ENCODE measurements at regions not wholly inside any gene's neighbourhood (a gene's known extent, or its start where the extent isn't known, plus 50 kb on each side); places are given as distances from the start of the nearest gene placed in this dataset.

- DNase-seq (ENCODE audit: low spot score in 2 of 2), result peak in 1 of 2 donors; percentile 15
- no peak overlapping the region for H3K4me3 ChIP-seq (ENCODE audit: low read depth, poor library complexity, severe bottlenecking)
- TF ChIP-seq POLR2A (IDR thresholded peaks at IDR 0.05) (no peak), CTCF (IDR thresholded peaks at IDR 0.05) (no peak)
- intact Hi-C loops (cut with DNase I; ENCODE audit: low total_unique reads), result no loop called here
- WGBS, 2 donors, result 80 to 100% methylated on average over 1 of the region's 1 CpG
Observed at GRCh38 chr1:22297999-22298398, 153.7 kb upstream of the ZBTB40 start.

GRCh38 chr1:22303816-22304215 is 147.8 kb upstream of the ZBTB40 start:
- TF ChIP-seq POLR2A (IDR thresholded peaks at IDR 0.05) (no peak), CTCF (IDR thresholded peaks at IDR 0.05) (no peak)
- DNase-seq (ENCODE audit: low spot score in 2 of 2), result no peak
- intact Hi-C loops (cut with DNase I; ENCODE audit: low total_unique reads), result no loop called here
- no peak overlapping the region for H3K4me3 ChIP-seq (ENCODE audit: low read depth, poor library complexity, severe bottlenecking)

GRCh38 chr1:22309572-22309971 is 142.1 kb upstream of the ZBTB40 start:
- H3K4me3 ChIP-seq (ENCODE audit: low read depth, poor library complexity, severe bottlenecking), result no peak overlapping the region
- peak in 1 of 2 donors; percentile 12 for DNase-seq (ENCODE audit: low spot score in 2 of 2)
- no peak for TF ChIP-seq POLR2A (IDR thresholded peaks at IDR 0.05)
- TF ChIP-seq CTCF (IDR thresholded peaks at IDR 0.05), result no peak
- intact Hi-C loops (cut with DNase I; ENCODE audit: low total_unique reads), result no loop called here
- 84 to 95% methylated on average over 2 of the region's 2 CpGs for WGBS, 2 donors

- H3K4me3 ChIP-seq (ENCODE audit: low read depth, poor library complexity, severe bottlenecking), result no peak overlapping the region
- DNase-seq (ENCODE audit: low spot score in 2 of 2), result no peak
- no peak for TF ChIP-seq POLR2A (IDR thresholded peaks at IDR 0.05)
- no peak for TF ChIP-seq CTCF (IDR thresholded peaks at IDR 0.05)
- WGBS, 2 donors, result 94 to 96% methylated on average over 6 of the region's 6 CpGs
- intact Hi-C loops (cut with DNase I; ENCODE audit: low total_unique reads), result no loop called here
Observed at GRCh38 chr1:22311461-22311860, 140.2 kb upstream of the ZBTB40 start.

- intact Hi-C loops (cut with DNase I; ENCODE audit: low total_unique reads), result no loop called here
- no peak overlapping the region for H3K4me3 ChIP-seq (ENCODE audit: low read depth, poor library complexity, severe bottlenecking)
- TF ChIP-seq POLR2A (IDR thresholded peaks at IDR 0.05) (no peak), CTCF (IDR thresholded peaks at IDR 0.05) (no peak)
- DNase-seq (ENCODE audit: low spot score in 2 of 2), result peak in 1 of 2 donors; percentile 74
- WGBS, 2 donors, result 91 to 93% methylated on average over 8 of the region's 8 CpGs
Observed at GRCh38 chr1:22313321-22313720, 138.3 kb upstream of the ZBTB40 start.

- DNase-seq (ENCODE audit: low spot score in 2 of 2), result peak in 1 of 2 donors; percentile 76
- intact Hi-C loops (cut with DNase I; ENCODE audit: low total_unique reads), result no loop called here
- TF ChIP-seq CTCF (IDR thresholded peaks at IDR 0.05) (no peak), POLR2A (IDR thresholded peaks at IDR 0.05) (no peak)
- WGBS, 2 donors, result 88 to 94% methylated on average over 11 of the region's 11 CpGs
- no peak overlapping the region for H3K4me3 ChIP-seq (ENCODE audit: low read depth, poor library complexity, severe bottlenecking)
Observed at GRCh38 chr1:22314706-22315105, 136.9 kb upstream of the ZBTB40 start.
